Upper lobe of left lung (tissue), 4 donors: ENCODE measurements at regions not wholly inside any gene's neighbourhood (a gene's known extent, or its start where the extent isn't known, plus 50 kb on each side); places are given as distances from the start of the nearest gene placed in this dataset.

Experiments
- POLR2A ChIP-seq, 4 donors: fragments of 450-650 bp; IDR thresholded peaks; one replicate each; pipeline ENCODE4 v1.5.1; 2016 to 2017; ENCODE audit warnings: antibody characterized with exemption in 4 of 4, mild to moderate bottlenecking in 2 of 4
- POLR2AphosphoS5 ChIP-seq, 2 donors: sonication (generic); formaldehyde crosslinking; IDR thresholded peaks; one replicate each; pipeline ENCODE4 v1.5.1; 2017; ENCODE audit warnings: antibody characterized with exemption in 2 of 2
- TF ChIP-seq, protein P1 (sequence below), 6 experiments: fragments of 450-650 bp in 4 of 6; fragments of 200-600 bp in 2 of 6; sonication (generic) in 2 of 6; IDR thresholded peaks; one replicate each; pipeline ENCODE4 v1.5.1; 2016 to 2019; ENCODE audit warnings: antibody characterized with exemption in 6 of 6

DNA sequence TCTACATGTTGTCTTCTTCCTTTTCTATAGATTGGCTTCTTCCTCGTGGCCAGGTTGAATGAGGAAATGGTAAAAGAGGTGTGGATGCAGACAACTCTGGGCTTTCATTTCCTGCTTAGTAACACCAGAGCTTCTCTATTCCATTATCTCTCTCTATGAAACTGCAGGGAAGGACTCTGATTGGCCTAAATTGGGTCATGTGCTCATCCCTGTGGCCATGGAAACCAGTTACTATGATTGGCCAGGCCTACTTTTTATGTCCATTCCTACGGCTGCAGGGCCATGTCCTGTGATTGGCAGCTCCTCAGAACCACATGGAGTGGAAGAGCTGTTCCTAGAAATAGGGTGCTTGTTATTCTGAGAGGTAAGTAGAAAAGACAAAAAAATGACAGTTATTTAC lies 486.9 kb upstream of the ADAMTS9 start:
- TF ChIP-seq, protein P1, sequence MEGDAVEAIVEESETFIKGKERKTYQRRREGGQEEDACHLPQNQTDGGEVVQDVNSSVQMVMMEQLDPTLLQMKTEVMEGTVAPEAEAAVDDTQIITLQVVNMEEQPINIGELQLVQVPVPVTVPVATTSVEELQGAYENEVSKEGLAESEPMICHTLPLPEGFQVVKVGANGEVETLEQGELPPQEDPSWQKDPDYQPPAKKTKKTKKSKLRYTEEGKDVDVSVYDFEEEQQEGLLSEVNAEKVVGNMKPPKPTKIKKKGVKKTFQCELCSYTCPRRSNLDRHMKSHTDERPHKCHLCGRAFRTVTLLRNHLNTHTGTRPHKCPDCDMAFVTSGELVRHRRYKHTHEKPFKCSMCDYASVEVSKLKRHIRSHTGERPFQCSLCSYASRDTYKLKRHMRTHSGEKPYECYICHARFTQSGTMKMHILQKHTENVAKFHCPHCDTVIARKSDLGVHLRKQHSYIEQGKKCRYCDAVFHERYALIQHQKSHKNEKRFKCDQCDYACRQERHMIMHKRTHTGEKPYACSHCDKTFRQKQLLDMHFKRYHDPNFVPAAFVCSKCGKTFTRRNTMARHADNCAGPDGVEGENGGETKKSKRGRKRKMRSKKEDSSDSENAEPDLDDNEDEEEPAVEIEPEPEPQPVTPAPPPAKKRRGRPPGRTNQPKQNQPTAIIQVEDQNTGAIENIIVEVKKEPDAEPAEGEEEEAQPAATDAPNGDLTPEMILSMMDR (IDR thresholded peaks at IDR 0.05) = no peak
- TF ChIP-seq POLR2AphosphoS5 (IDR thresholded peaks at IDR 0.05) (no peak), POLR2A (IDR thresholded peaks at IDR 0.05) (no peak)
